RPMI8226 (cell line): ENCODE measurements at regions not wholly inside any gene's neighbourhood (a gene's known extent, or its start where the extent isn't known, plus 50 kb on each side); places are given as distances from the start of the nearest gene placed in this dataset.
A peak's percentile ranks its signal among the peaks of the same experiment; 100 is the strongest.

Source experiments
- DNase-seq: peaks from one replicate; pipeline ENCODE4 v3.0.0-alpha.2; 2015

- DNase-seq = no peak
Measured at GRCh38 chr5:174380311-174380710, 334.8 kb downstream of the NSG2 start.

GRCh38 chr5:174381241-174381640, 335.7 kb downstream of the NSG2 start:
- DNase-seq = no peak

GRCh38 chr5:174383210-174384167, 338.0 kb downstream of the NSG2 start:
- no peak for DNase-seq

GRCh38 chr5:174384509-174384947, 339.0 kb downstream of the NSG2 start:
- no peak for DNase-seq

GRCh38 chr5:174386306-174386705, 338.1 kb upstream of the MSX2 start:
- no peak for DNase-seq

- DNase-seq = no peak
Measured at GRCh38 chr5:174386846-174387245, 337.5 kb upstream of the MSX2 start.

GRCh38 chr5:174387448-174387847, 336.9 kb upstream of the MSX2 start:
- DNase-seq = no peak

- DNase-seq = no peak
Measured at GRCh38 chr5:174392892-174393291, 331.5 kb upstream of the MSX2 start.

GRCh38 chr5:174396541-174396940, 327.8 kb upstream of the MSX2 start:
- DNase-seq = no peak

GRCh38 chr5:174397206-174397605, 327.2 kb upstream of the MSX2 start:
- no peak for DNase-seq

- DNase-seq = no peak
Measured at GRCh38 chr5:174398171-174398570, 326.2 kb upstream of the MSX2 start.

- no peak for DNase-seq
Measured at GRCh38 chr5:174399411-174399810, 325.0 kb upstream of the MSX2 start.

- DNase-seq = no peak
Measured at GRCh38 chr5:174400461-174400860, 323.9 kb upstream of the MSX2 start.

- DNase-seq = no peak
Measured at GRCh38 chr5:174401793-174402192, 322.6 kb upstream of the MSX2 start.

GRCh38 chr5:174402222-174402812, 322.1 kb upstream of the MSX2 start:
- no peak for DNase-seq

GRCh38 chr5:174404848-174405247, 319.5 kb upstream of the MSX2 start:
- no peak for DNase-seq

- peak; percentile 49 for DNase-seq
Measured at GRCh38 chr5:174409070-174409469, 315.3 kb upstream of the MSX2 start.

- no peak for DNase-seq
Measured at GRCh38 chr5:174409971-174410370, 314.4 kb upstream of the MSX2 start.

- DNase-seq = no peak
Measured at GRCh38 chr5:174410716-174411478, 313.5 kb upstream of the MSX2 start.

GRCh38 chr5:174411479-174411819, 312.9 kb upstream of the MSX2 start:
- no peak for DNase-seq

- DNase-seq = no peak
Measured at GRCh38 chr5:174412374-174412773, 312.0 kb upstream of the MSX2 start.

- DNase-seq = no peak
Measured at GRCh38 chr5:174412941-174413340, 311.4 kb upstream of the MSX2 start.

GRCh38 chr5:174413567-174414314, 310.6 kb upstream of the MSX2 start:
- no peak for DNase-seq
